ENCODE measurements at regions not wholly inside any gene's neighbourhood (a gene's known extent, or its start where the extent isn't known, plus 50 kb on each side); places are given as distances from the start of the nearest gene placed in this dataset.

GRCh38 chr15:39404767-39405181, 176.1 kb upstream of the THBS1 start:
- TF ChIP-seq, protein P1, sequence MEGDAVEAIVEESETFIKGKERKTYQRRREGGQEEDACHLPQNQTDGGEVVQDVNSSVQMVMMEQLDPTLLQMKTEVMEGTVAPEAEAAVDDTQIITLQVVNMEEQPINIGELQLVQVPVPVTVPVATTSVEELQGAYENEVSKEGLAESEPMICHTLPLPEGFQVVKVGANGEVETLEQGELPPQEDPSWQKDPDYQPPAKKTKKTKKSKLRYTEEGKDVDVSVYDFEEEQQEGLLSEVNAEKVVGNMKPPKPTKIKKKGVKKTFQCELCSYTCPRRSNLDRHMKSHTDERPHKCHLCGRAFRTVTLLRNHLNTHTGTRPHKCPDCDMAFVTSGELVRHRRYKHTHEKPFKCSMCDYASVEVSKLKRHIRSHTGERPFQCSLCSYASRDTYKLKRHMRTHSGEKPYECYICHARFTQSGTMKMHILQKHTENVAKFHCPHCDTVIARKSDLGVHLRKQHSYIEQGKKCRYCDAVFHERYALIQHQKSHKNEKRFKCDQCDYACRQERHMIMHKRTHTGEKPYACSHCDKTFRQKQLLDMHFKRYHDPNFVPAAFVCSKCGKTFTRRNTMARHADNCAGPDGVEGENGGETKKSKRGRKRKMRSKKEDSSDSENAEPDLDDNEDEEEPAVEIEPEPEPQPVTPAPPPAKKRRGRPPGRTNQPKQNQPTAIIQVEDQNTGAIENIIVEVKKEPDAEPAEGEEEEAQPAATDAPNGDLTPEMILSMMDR (conservative IDR thresholded peaks at IDR 0.05; ENCODE audit: low read length) = no peak
- TF ChIP-seq EZH2phosphoT487 (IDR thresholded peaks at IDR 0.05; ENCODE audit: borderline replicate concordance, low read depth, low read length) = no peak

All from OCI-LY7 (cell line).